Breast epithelium (tissue), 4 donors: ENCODE measurements at regions not wholly inside any gene's neighbourhood (a gene's known extent, or its start where the extent isn't known, plus 50 kb on each side); places are given as distances from the start of the nearest gene placed in this dataset.

ENCODE experiments used
- DNase-seq, 2 donors: peaks; one replicate each; pipeline ENCODE4 v3.0.0-alpha.2; 2019; ENCODE audit warnings: low spot score in 2 of 2
- H3K27ac ChIP-seq, 2 donors: fragments of 200-600 bp; sonication (generic) in 1 of 2; one replicate each; pipeline ENCODE4 v1.5.1; 2016 to 2019; ENCODE audit warnings: mild to moderate bottlenecking in 1 of 2
- H3K27me3 ChIP-seq, 2 donors: fragments of 200-600 bp; sonication (generic) in 1 of 2; one replicate each; pipeline versions ENCODE4 v1.5.1 to v1.6.0; 2017 to 2019; ENCODE audit warnings: control low read depth in 1 of 2, mild to moderate bottlenecking in 1 of 2
- H3K36me3 ChIP-seq: fragments of 200-600 bp; one replicate; pipeline ENCODE4 v1.5.1; 2019
- H3K4me1 ChIP-seq, 2 donors: fragments of 200-600 bp; sonication (generic); one replicate each; pipeline ENCODE4 v1.5.1; 2016 to 2019; ENCODE audit warnings: control low read depth in 1 of 2
- H3K4me3 ChIP-seq, 3 donors: fragments of 200-600 bp; sonication (generic); 1 replicate in 2 of 3; 2 replicates in 1 of 3; pipeline ENCODE4 v1.5.1; 2016 to 2019; ENCODE audit warnings: mild to moderate bottlenecking in 3 of 3, moderate library complexity in 2 of 3
- H3K9me3 ChIP-seq, 2 donors: fragments of 200-600 bp; sonication (generic) in 1 of 2; one replicate each; pipeline ENCODE4 v1.5.1; 2016 to 2019; ENCODE audit warnings: control low read depth in 1 of 2
- CTCF ChIP-seq, 3 donors: fragments of 450-650 bp; IDR thresholded peaks; one replicate each; pipeline ENCODE4 v1.5.1; 2016 to 2017; ENCODE audit warnings: antibody characterized with exemption in 3 of 3, mild to moderate bottlenecking in 3 of 3, moderate library complexity in 3 of 3
- POLR2A ChIP-seq: fragments of 450-650 bp; IDR thresholded peaks from one replicate; pipeline ENCODE4 v1.6.1; 2016; ENCODE audit warnings: antibody characterized with exemption, mild to moderate bottlenecking, moderate library complexity
- POLR2AphosphoS5 ChIP-seq, 3 donors: sonication (generic); formaldehyde crosslinking; IDR thresholded peaks; one replicate each; pipeline ENCODE4 v1.6.1; 2017; ENCODE audit warnings: antibody characterized with exemption in 3 of 3
- intact Hi-C: fragments of 100-400 bp; cut with DNase I; formaldehyde crosslinking; loops from one replicate; pipeline ENCODE4 v1.15.1; 2023; ENCODE audit warnings: low total_unique reads

- no peak for DNase-seq
Observed at GRCh38 chr4:184955116-184955515, 63.2 kb upstream of the HELT start.

DNA sequence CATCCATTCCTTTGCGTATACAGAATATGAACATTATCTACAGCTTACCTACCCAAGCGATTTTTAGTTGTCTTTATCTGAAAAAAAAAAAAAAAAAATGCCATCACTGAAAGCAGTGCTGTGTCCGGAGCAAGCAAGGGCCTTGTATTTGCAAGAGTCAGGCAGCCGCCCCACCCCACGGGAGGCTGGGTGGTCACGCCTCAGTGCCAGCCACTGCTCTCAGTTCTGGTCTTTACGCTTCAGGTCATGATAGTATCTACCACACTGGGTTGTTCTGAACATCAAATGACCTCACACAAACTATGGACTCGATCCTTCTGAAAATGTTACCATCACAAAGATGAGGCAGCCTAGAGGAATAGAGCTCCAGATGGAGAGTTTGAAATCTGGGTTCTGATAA, 62.7 kb upstream of the HELT start:
- Histone ChIP-seq H3K27me3 (no peaks in the 10 kb centered on the region), H3K4me1 (no peaks in the 10 kb centered on the region), H3K36me3 (no peaks in the 10 kb centered on the region), H3K4me3 (no peak overlapping the region), H3K27ac (no peak overlapping the region), H3K9me3 (no peaks in the 10 kb centered on the region)
- TF ChIP-seq CTCF (IDR thresholded peaks at IDR 0.05) (no peak), POLR2A (no peak), POLR2AphosphoS5 (IDR thresholded peaks at IDR 0.05) (no peak)
- DNase-seq = no peak
- intact Hi-C loops = no loop called here

More at GRCh38 chr4:184955116-184955515, 63.2 kb upstream of the HELT start:
- TF ChIP-seq POLR2A = no peak
- no peak for TF ChIP-seq POLR2AphosphoS5 (IDR thresholded peaks at IDR 0.05)
- no peak for TF ChIP-seq CTCF (IDR thresholded peaks at IDR 0.05)
- intact Hi-C loops = no loop called here
- Histone ChIP-seq H3K36me3 (no peaks in the 10 kb centered on the region), H3K9me3 (no peaks in the 10 kb centered on the region), H3K4me1 (no peaks in the 10 kb centered on the region), H3K27me3 (no peaks in the 10 kb centered on the region), H3K27ac (no peak overlapping the region), H3K4me3 (no peak overlapping the region)

DNA sequence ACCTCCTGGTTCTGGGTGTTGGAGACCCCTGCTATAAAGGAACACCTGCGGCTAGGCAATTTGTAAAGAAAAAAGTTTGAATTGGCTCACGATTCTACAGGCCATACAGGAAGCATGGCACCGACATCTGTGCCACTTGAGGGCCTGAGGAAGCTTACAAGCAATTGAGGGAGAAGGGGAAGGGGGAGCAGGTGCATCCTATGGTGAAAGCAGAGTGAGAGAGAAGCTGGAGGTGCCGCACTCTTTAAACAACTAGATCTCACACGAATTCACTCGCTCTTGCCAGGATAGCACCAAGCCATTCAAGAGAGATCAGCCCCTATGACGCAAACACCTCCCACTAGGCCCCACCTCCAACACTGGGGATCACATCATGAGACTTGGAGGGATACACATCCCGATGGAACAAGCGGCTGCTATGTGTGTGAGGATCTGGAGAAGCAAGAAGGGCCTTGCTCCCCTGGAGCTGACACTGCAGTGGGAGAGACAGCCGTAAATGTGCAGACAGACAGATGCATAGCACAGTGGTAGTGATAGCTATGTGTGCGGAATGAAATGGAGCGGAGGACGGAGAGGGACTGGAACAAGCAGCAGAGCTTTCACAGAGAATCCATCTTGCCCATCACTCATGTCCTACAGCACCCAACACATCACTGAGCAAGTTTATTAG, 60.7 kb upstream of the HELT start:
- no peaks in the 10 kb centered on the region for H3K36me3 ChIP-seq
- intact Hi-C loops = no loop called here
- no peak overlapping the region for H3K4me3 ChIP-seq
- H3K9me3 ChIP-seq = no peaks in the 10 kb centered on the region
- no peak overlapping the region for H3K27ac ChIP-seq
- no peak for DNase-seq
- no peak for TF ChIP-seq POLR2AphosphoS5 (IDR thresholded peaks at IDR 0.05)
- H3K4me1 ChIP-seq = no peaks in the 10 kb centered on the region
- H3K27me3 ChIP-seq = no peaks in the 10 kb centered on the region

GRCh38 chr4:184958127-184958922, 60.0 kb upstream of the HELT start:
- no peaks in the 10 kb centered on the region for H3K36me3 ChIP-seq
- no peak overlapping the region for H3K27ac ChIP-seq
- TF ChIP-seq POLR2AphosphoS5 (IDR thresholded peaks at IDR 0.05) (no peak), CTCF (IDR thresholded peaks at IDR 0.05) (no peak), POLR2A (no peak)
- H3K27me3 ChIP-seq = no peaks in the 10 kb centered on the region
- no peak overlapping the region for H3K4me3 ChIP-seq
- no peak for DNase-seq
- H3K4me1 ChIP-seq = no peaks in the 10 kb centered on the region
- H3K9me3 ChIP-seq = no peaks in the 10 kb centered on the region
- intact Hi-C loops = no loop called here

DNA sequence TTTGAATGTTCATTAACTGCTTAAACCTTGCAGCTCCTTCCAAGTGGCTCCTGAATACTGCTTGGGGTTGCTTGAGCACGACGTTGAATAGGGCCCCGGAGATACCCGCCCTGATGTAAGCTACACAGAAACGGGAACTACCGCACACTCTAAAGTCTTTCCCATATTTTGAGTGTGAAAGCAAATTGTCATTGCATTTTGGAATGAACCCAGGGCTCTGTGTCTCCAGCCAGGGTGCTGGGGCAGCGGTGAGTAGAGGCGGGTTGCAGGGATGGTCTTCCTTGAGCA, 59.4 kb upstream of the HELT start:
- TF ChIP-seq POLR2A = no peak
- TF ChIP-seq POLR2AphosphoS5 (IDR thresholded peaks at IDR 0.05) = no peak
- no peak for TF ChIP-seq CTCF (IDR thresholded peaks at IDR 0.05)
- DNase-seq = no peak
- Histone ChIP-seq H3K27me3 (no peaks in the 10 kb centered on the region), H3K36me3 (no peaks in the 10 kb centered on the region), H3K9me3 (no peaks in the 10 kb centered on the region), H3K4me1 (no peaks in the 10 kb centered on the region), H3K27ac (no peak overlapping the region), H3K4me3 (no peak overlapping the region)
- intact Hi-C loops = no loop called here
